GM12873 (cell line): ENCODE measurements at regions not wholly inside any gene's neighbourhood (a gene's known extent, or its start where the extent isn't known, plus 50 kb on each side); places are given as distances from the start of the nearest gene placed in this dataset.

Experiments
- CTCF ChIP-seq: IDR thresholded peaks from 2 replicates; pipeline ENCODE4 v1.5.1; 2012; ENCODE audit warnings: low read depth, mild to moderate bottlenecking, moderate library complexity, low read length, control low read depth; ENCODE audit not compliant: insufficient read depth; ENCODE audit errors: missing control alignments

- TF ChIP-seq CTCF, result no peak
Observed at GRCh38 chr1:55477953-55478352, 262.8 kb upstream of the USP24 start.

GRCh38 chr1:55476445-55477015 lies 261.4 kb upstream of the USP24 start:
- TF ChIP-seq CTCF, result no peak

- no peak for TF ChIP-seq CTCF
Observed at GRCh38 chr1:55474168-55474786, 259.1 kb upstream of the USP24 start.

GRCh38 chr1:55473661-55474060 lies 258.5 kb upstream of the USP24 start:
- no peak for TF ChIP-seq CTCF

GRCh38 chr1:55472784-55473183 lies 257.6 kb upstream of the USP24 start:
- no peak for TF ChIP-seq CTCF

- no peak for TF ChIP-seq CTCF
Observed at GRCh38 chr1:55472115-55472514, 257.0 kb upstream of the USP24 start.

- TF ChIP-seq CTCF, result no peak
Observed at GRCh38 chr1:55468142-55468795, 253.1 kb upstream of the USP24 start.
